Liver (tissue), 8 donors: ENCODE measurements at regions not wholly inside any gene's neighbourhood (a gene's known extent, or its start where the extent isn't known, plus 50 kb on each side); places are given as distances from the start of the nearest gene placed in this dataset.

Experiments used
- DNase-seq: peaks from one replicate; pipeline ENCODE4 v3.0.0-alpha.2; 2017; ENCODE audit warnings: low spot score
- H3K27ac ChIP-seq, 2 donors: one replicate each; pipeline ENCODE4 v1.7.0; 2013; ENCODE audit warnings: inconsistent platforms in 2 of 2, low read length in 2 of 2, control low read depth in 1 of 2, low read depth in 1 of 2, mild to moderate bottlenecking in 1 of 2
- H3K27me3 ChIP-seq, 4 donors: one replicate each; pipeline versions ENCODE4 v1.6.1 to v1.7.0; 2013; ENCODE audit warnings: low read length in 3 of 4, inconsistent platforms in 1 of 4, mild to moderate bottlenecking in 1 of 4, moderate library complexity in 1 of 4; ENCODE audit not compliant: control insufficient read depth in 4 of 4, insufficient read depth in 4 of 4
- H3K36me3 ChIP-seq, 4 donors: one replicate each; pipeline versions ENCODE4 v1.6.1 to v1.7.0; 2013; ENCODE audit warnings: low read length in 3 of 4, mild to moderate bottlenecking in 3 of 4, low read depth in 1 of 4, moderate library complexity in 1 of 4; ENCODE audit not compliant: control insufficient read depth in 4 of 4, insufficient read depth in 3 of 4
- H3K4me1 ChIP-seq, 4 donors: one replicate each; pipeline versions ENCODE4 v1.6.1 to v1.7.0; 2013; ENCODE audit warnings: low read length in 3 of 4, mild to moderate bottlenecking in 3 of 4, moderate library complexity in 1 of 4; ENCODE audit not compliant: control insufficient read depth in 4 of 4, insufficient read depth in 4 of 4
- H3K4me3 ChIP-seq, 3 donors: one replicate each; pipeline versions ENCODE4 v1.6.1 to v1.7.0; 2013; ENCODE audit warnings: low read length in 3 of 3, control low read depth in 1 of 3, low read depth in 1 of 3, mild to moderate bottlenecking in 1 of 3
- H3K9ac ChIP-seq, 2 donors: one replicate each; pipeline ENCODE4 v1.7.0; 2013; ENCODE audit warnings: low read length in 2 of 2, mild to moderate bottlenecking in 2 of 2, moderate library complexity in 2 of 2, control low read depth in 1 of 2, low read depth in 1 of 2
- H3K9me3 ChIP-seq, 4 donors: one replicate each; pipeline versions ENCODE4 v1.6.1 to v1.7.0; 2013; ENCODE audit warnings: low read length in 3 of 4; ENCODE audit not compliant: control insufficient read depth in 4 of 4
- ATF3 ChIP-seq: IDR thresholded peaks from 2 replicates; pipeline ENCODE4 v1.6.1; 2016; ENCODE audit warnings: antibody characterized with exemption
- CTCF ChIP-seq: fragments of 150-350 bp; IDR thresholded peaks from 2 replicates; pipeline ENCODE4 v1.5.1; 2017; ENCODE audit warnings: improper control_type of control experiment, low read depth, low read length; ENCODE audit not compliant: missing input control
- EGR1 ChIP-seq, 2 donors: IDR thresholded peaks; 2 replicates each; pipeline ENCODE4 v1.6.1; 2016 to 2018; ENCODE audit warnings: antibody characterized with exemption in 2 of 2, low read depth in 2 of 2
- FOXA1 ChIP-seq: IDR thresholded peaks from 2 replicates; pipeline ENCODE4 v1.6.1; 2016; ENCODE audit warnings: antibody characterized with exemption
- FOXA2 ChIP-seq: IDR thresholded peaks from 2 replicates; pipeline ENCODE4 v1.6.1; 2016; ENCODE audit warnings: antibody characterized with exemption
- GABPA ChIP-seq, 2 donors: IDR thresholded peaks in 1 of 2; conservative IDR thresholded peaks in 1 of 2; 2 replicates each; pipeline ENCODE4 v1.6.1; 2016; ENCODE audit warnings: antibody characterized with exemption in 2 of 2, mild to moderate bottlenecking in 1 of 2, moderate library complexity in 1 of 2
- HNF4A ChIP-seq, 2 donors: conservative IDR thresholded peaks; 2 replicates each; pipeline ENCODE4 v1.6.1; 2016; ENCODE audit warnings: antibody characterized with exemption in 2 of 2, mild to moderate bottlenecking in 2 of 2
- HNF4G ChIP-seq: IDR thresholded peaks from 2 replicates; pipeline ENCODE4 v1.6.1; 2016; ENCODE audit warnings: antibody characterized with exemption
- JUND ChIP-seq, 2 donors: IDR thresholded peaks; 2 replicates each; pipeline ENCODE4 v1.6.1; 2016; ENCODE audit warnings: antibody characterized with exemption in 2 of 2
- MAX ChIP-seq: IDR thresholded peaks from 2 replicates; pipeline ENCODE4 v1.6.1; 2016; ENCODE audit warnings: antibody characterized with exemption
- NR2F2 ChIP-seq: IDR thresholded peaks from 2 replicates; pipeline ENCODE4 v1.6.1; 2016; ENCODE audit warnings: antibody characterized with exemption
- RAD21 ChIP-seq, 2 donors: IDR thresholded peaks; 2 replicates each; pipeline ENCODE4 v1.6.1; 2016; ENCODE audit warnings: antibody characterized with exemption in 2 of 2, mild to moderate bottlenecking in 2 of 2
- REST ChIP-seq: IDR thresholded peaks from 2 replicates; pipeline ENCODE4 v1.6.1; 2016; ENCODE audit warnings: antibody characterized with exemption, mild to moderate bottlenecking
- RXRA ChIP-seq, 2 donors: IDR thresholded peaks; 2 replicates each; pipeline ENCODE4 v1.6.1; 2017 to 2018; ENCODE audit warnings: antibody characterized with exemption in 2 of 2, mild to moderate bottlenecking in 1 of 2
- SP1 ChIP-seq: IDR thresholded peaks from 2 replicates; pipeline ENCODE4 v1.6.1; 2018; ENCODE audit warnings: antibody characterized with exemption, mild to moderate bottlenecking
- TAF1 ChIP-seq: conservative IDR thresholded peaks from 2 replicates; pipeline ENCODE4 v1.6.1; 2016; ENCODE audit warnings: antibody characterized with exemption, mild to moderate bottlenecking
- YY1 ChIP-seq: IDR thresholded peaks from 2 replicates; pipeline ENCODE4 v1.6.1; 2016; ENCODE audit warnings: antibody characterized with exemption, mild to moderate bottlenecking
- ZBTB33 ChIP-seq: IDR thresholded peaks from 2 replicates; pipeline ENCODE4 v1.6.1; 2016; ENCODE audit warnings: antibody characterized with exemption
- WGBS: extraction: QIAGEN DNeasy Blood & Tissue Kit; methylation state at CpG from one replicate; pipeline ENCODE4 v1.1.7; 2013; 5-methylcytosine and 5-hydroxymethylcytosine counted together
- donor health status: healthy.
- donor health status: healthy.
- donor health status: healthy.
- donor health status: healthy.
- donor health status: healthy.

- Histone ChIP-seq H3K4me3 (no peak overlapping the region), H3K27me3 (no peaks in the 10 kb centered on the region), H3K9ac (no peak overlapping the region), H3K9me3 (no peaks in the 10 kb centered on the region), H3K27ac (no peak overlapping the region), H3K4me1 (no peaks in the 10 kb centered on the region), H3K36me3 (no peaks in the 10 kb centered on the region)
- no peak for DNase-seq
- WGBS = 67% methylated on average over 3 of the region's 3 CpGs
- TF ChIP-seq JUND (IDR thresholded peaks at IDR 0.05) (no peak), REST (no peak), NR2F2 (no peak), TAF1 (no peak), EGR1 (IDR thresholded peaks at IDR 0.05; ENCODE audit: low read depth in 2 of 2) (no peak), ATF3 (no peak), FOXA2 (no peak), RAD21 (IDR thresholded peaks at IDR 0.05) (no peak), FOXA1 (no peak), HNF4A (conservative IDR thresholded peaks at IDR 0.05) (no peak), RXRA (IDR thresholded peaks at IDR 0.05) (no peak), ZBTB33 (no peak), YY1 (no peak), HNF4G (no peak), MAX (no peak)
Measured at GRCh38 chr4:115866364-115866896, 753.0 kb upstream of the NDST4 start.

GRCh38 chr4:115865736-115866135 is 752.3 kb upstream of the NDST4 start:
- Histone ChIP-seq H3K36me3 (no peaks in the 10 kb centered on the region), H3K27ac (no peak overlapping the region), H3K9ac (no peak overlapping the region), H3K27me3 (peaks cover 0 to 3% (median 0%) of the 10 kb centered on the region in 4 donors), H3K4me1 (no peaks in the 10 kb centered on the region), H3K9me3 (no peaks in the 10 kb centered on the region), H3K4me3 (no peak overlapping the region)
- DNase-seq = no peak
- WGBS = 28% methylated on average over 2 of the region's 2 CpGs
- no peak for TF ChIP-seq CTCF
- TF ChIP-seq FOXA2 = no peak
- TF ChIP-seq FOXA1 = no peak
- no peak for TF ChIP-seq GABPA (IDR thresholded peaks at IDR 0.05 in 1 of 2, conservative IDR thresholded peaks at IDR 0.05 in 1 of 2)
- TF ChIP-seq SP1 = no peak
- no peak for TF ChIP-seq HNF4G
- no peak for TF ChIP-seq EGR1 (IDR thresholded peaks at IDR 0.05; ENCODE audit: low read depth in 2 of 2)
- no peak for TF ChIP-seq ZBTB33
- TF ChIP-seq HNF4A (conservative IDR thresholded peaks at IDR 0.05) = no peak
- no peak for TF ChIP-seq MAX
- no peak for TF ChIP-seq JUND (IDR thresholded peaks at IDR 0.05)
- no peak for TF ChIP-seq YY1
- no peak for TF ChIP-seq ATF3
- no peak for TF ChIP-seq RXRA (IDR thresholded peaks at IDR 0.05)
